Tibial artery (tissue), 4 donors: ENCODE measurements at regions not wholly inside any gene's neighbourhood (a gene's known extent, or its start where the extent isn't known, plus 50 kb on each side); places are given as distances from the start of the nearest gene placed in this dataset.

Source experiments
- DNase-seq, 2 donors: peaks; one replicate each; pipeline ENCODE4 v3.0.0-alpha.2; 2019
- H3K27ac ChIP-seq, 2 donors: fragments of 200-600 bp; sonication (generic) in 1 of 2; 1 replicate in 1 of 2; 2 replicates in 1 of 2; pipeline ENCODE4 v1.5.1; 2018 to 2019; ENCODE audit warnings: mild to moderate bottlenecking in 1 of 2
- H3K27me3 ChIP-seq, 2 donors: fragments of 200-600 bp; sonication (generic) in 1 of 2; one replicate each; pipeline versions ENCODE4 v1.5.1 to v1.6.0; 2016 to 2019
- H3K36me3 ChIP-seq, 3 donors: fragments of 200-600 bp; sonication (generic) in 2 of 3; one replicate each; pipeline ENCODE4 v1.5.1; 2016 to 2019; ENCODE audit warnings: mild to moderate bottlenecking in 2 of 3
- H3K4me1 ChIP-seq, 4 donors: fragments of 200-600 bp; sonication (generic) in 2 of 4; 1 replicate in 3 of 4; 2 replicates in 1 of 4; pipeline ENCODE4 v1.5.1; 2016 to 2019
- H3K4me3 ChIP-seq, 2 donors: fragments of 200-600 bp; sonication (generic) in 1 of 2; 1 replicate in 1 of 2; 2 replicates in 1 of 2; pipeline ENCODE4 v1.5.1; 2018 to 2019; ENCODE audit warnings: mild to moderate bottlenecking in 2 of 2
- H3K9me3 ChIP-seq, 3 donors: fragments of 200-600 bp; sonication (generic) in 1 of 3; one replicate each; pipeline ENCODE4 v1.5.1; 2016 to 2019
- intact Hi-C: fragments of 100-400 bp; cut with DNase I; formaldehyde crosslinking; loops from one replicate; pipeline ENCODE4 v1.15.0; 2023; ENCODE audit warnings: low total_unique reads
- TF ChIP-seq, protein P1 (sequence below), 2 experiments: fragments of 200-600 bp in 1 of 2; fragments of 450-650 bp in 1 of 2; IDR thresholded peaks; one replicate each; pipeline ENCODE4 v1.5.1; 2017 to 2019; ENCODE audit warnings: antibody characterized with exemption in 2 of 2, mild to moderate bottlenecking in 1 of 2, moderate library complexity in 1 of 2

DNA sequence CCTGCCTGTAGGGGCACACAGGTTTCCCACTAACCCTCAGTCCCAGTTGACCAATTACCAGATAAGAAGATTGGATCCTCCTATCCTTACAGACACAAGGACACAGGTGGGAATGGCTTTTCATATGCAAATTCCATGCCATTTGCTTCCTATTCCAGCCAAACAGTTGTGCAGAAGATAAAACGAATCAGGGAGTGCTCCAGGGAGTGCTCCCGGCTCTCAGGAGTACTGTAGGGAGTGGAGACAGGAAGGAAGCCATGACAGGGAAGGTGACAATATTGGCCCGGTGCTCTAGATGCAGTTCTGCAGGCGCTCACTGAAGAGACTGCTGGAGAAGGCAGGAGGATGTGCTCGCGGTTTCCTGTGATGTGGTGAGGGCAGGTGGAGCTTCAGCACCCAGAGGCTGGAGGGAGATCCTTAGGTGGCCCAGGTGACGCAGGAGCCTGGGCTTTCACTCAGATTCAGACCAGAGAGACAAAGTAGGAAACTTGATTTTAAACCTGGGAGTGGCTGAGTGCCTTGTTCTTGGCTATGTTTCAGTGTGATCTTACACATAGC lies 260.0 kb downstream of the AUH start:
- no peaks in the 10 kb centered on the region for H3K36me3 ChIP-seq
- TF ChIP-seq, protein P1, sequence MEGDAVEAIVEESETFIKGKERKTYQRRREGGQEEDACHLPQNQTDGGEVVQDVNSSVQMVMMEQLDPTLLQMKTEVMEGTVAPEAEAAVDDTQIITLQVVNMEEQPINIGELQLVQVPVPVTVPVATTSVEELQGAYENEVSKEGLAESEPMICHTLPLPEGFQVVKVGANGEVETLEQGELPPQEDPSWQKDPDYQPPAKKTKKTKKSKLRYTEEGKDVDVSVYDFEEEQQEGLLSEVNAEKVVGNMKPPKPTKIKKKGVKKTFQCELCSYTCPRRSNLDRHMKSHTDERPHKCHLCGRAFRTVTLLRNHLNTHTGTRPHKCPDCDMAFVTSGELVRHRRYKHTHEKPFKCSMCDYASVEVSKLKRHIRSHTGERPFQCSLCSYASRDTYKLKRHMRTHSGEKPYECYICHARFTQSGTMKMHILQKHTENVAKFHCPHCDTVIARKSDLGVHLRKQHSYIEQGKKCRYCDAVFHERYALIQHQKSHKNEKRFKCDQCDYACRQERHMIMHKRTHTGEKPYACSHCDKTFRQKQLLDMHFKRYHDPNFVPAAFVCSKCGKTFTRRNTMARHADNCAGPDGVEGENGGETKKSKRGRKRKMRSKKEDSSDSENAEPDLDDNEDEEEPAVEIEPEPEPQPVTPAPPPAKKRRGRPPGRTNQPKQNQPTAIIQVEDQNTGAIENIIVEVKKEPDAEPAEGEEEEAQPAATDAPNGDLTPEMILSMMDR (IDR thresholded peaks at IDR 0.05) = no peak
- H3K4me1 ChIP-seq = peaks cover 0 to 24% (median 15%) of the 10 kb centered on the region in 4 donors
- no peak for DNase-seq
- intact Hi-C loops = loop anchor here (2.0 kb wide), 1 partner anchor 17 kb away; no protein-coding TSS in a partner anchor
- peak overlapping the region; percentile 39 to 62 for H3K27ac ChIP-seq
- no peaks in the 10 kb centered on the region for H3K9me3 ChIP-seq
- H3K4me3 ChIP-seq = no peak overlapping the region
- H3K27me3 ChIP-seq = no peaks in the 10 kb centered on the region

DNA sequence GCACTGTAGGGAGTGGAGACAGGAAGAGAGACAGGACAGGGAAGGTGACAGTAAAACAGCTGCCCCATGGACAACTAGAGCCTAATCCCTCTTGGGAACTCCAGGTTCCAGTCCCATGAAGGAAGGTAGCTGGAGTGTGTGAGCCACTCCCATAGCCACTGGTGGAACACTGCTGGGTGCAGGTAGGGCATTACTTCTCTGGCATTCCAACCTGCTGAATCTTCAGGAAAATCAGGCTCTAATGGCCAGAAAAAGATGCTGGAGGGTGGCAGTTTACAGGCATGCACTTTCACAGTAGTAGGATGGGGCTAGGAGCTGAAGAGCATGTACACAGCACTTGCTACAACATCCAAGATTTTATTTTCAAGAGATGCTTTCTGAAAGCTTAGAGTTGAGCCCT lies 259.4 kb downstream of the AUH start:
- H3K27me3 ChIP-seq = no peaks in the 10 kb centered on the region
- no peaks in the 10 kb centered on the region for H3K9me3 ChIP-seq
- H3K4me1 ChIP-seq = peaks cover 0 to 24% (median 15%) of the 10 kb centered on the region in 4 donors
- H3K36me3 ChIP-seq = no peaks in the 10 kb centered on the region
- DNase-seq = no peak
- TF ChIP-seq, protein P1 (IDR thresholded peaks at IDR 0.05) = no peak
- intact Hi-C loops = no loop called here
- H3K27ac ChIP-seq = no peak overlapping the region
- H3K4me3 ChIP-seq = no peak overlapping the region

DNA sequence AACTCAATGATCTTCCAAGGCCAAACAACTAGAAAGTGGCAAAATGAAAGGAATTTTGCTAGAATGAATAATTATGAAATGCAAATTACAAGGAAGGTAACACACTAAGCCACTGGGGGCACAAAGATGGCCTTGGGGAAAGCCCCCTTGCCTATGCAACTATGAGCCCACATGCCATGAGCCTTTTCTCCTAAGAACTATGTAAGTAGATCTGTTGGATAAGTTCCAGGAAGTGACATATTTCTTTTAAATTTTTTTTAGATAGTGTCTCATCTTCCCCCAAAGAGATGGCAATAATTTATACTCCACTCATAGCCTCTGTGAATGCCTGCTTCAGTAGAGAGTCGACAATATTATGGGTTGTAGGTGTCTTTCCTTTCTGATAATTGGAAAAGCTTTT lies 257.8 kb downstream of the AUH start:
- intact Hi-C loops = no loop called here
- Histone ChIP-seq H3K4me3 (no peak overlapping the region), H3K27me3 (no peaks in the 10 kb centered on the region), H3K9me3 (no peaks in the 10 kb centered on the region), H3K27ac (no peak overlapping the region), H3K36me3 (no peaks in the 10 kb centered on the region), H3K4me1 (peaks cover 0 to 24% (median 15%) of the 10 kb centered on the region in 4 donors)
- TF ChIP-seq, protein P1 (IDR thresholded peaks at IDR 0.05) = no peak
- DNase-seq = no peak

DNA sequence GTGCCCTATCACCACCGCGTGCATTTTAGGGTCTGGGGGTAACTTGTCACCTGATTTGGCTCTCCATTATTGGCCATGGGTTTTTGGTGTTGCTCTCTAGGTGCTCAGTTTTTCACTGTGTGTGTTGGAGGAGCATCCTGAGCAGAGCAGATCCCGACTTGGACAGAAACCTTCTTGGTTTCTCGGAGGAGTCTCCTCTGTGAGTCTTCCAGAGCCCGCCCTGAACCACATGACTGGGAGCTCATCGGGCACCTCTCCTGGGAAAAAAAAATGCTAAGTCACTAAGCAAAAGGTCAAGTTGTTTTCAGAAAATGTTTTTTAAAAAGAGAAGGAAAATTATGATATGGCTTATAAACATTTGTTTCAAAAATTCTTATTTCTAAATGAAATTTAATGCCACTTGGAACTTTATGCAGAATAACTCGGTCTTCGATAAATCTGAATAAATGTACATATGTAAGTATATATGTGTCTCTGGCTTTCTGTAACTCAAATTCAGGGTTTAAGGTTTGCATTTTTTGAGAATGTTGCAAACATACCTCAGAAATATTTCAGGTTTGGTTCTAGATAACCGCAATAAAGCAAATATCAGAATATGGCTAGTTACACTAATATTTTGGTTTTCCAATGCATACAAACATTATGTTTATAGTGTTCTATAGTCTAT lies 255.2 kb downstream of the AUH start:
- intact Hi-C loops = no loop called here
- DNase-seq = no peak
- Histone ChIP-seq H3K4me3 (no peak overlapping the region), H3K9me3 (peaks cover 0 to 14% (median 10%) of the 10 kb centered on the region in 3 donors), H3K27me3 (no peaks in the 10 kb centered on the region), H3K36me3 (no peaks in the 10 kb centered on the region), H3K27ac (no peak overlapping the region), H3K4me1 (no peaks in the 10 kb centered on the region)
- TF ChIP-seq, protein P1 (IDR thresholded peaks at IDR 0.05) = no peak

DNA sequence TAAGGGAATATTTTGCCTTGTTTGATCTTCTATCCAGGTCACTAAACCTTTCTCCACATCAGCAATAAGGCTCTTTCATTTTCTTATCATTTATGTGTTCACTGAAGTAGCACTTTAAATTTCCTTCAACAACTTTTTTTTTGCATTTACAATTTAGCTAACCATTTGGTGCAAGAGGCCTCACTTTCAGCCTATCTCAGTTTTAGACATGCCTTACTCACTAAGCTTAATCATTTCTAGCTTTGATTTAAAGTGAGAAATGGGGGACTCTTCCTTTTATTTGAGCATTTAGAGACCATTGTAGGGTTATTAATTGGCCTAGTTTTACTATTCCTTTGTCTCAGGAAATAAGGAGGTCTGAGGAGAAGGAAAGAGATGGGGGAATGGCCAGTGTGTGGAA lies 250.5 kb downstream of the AUH start:
- intact Hi-C loops = no loop called here
- no peaks in the 10 kb centered on the region for H3K27me3 ChIP-seq
- no peak overlapping the region for H3K27ac ChIP-seq
- H3K4me1 ChIP-seq = peaks cover 0 to 6% (median 3%) of the 10 kb centered on the region in 4 donors
- H3K36me3 ChIP-seq = no peaks in the 10 kb centered on the region
- H3K9me3 ChIP-seq = peaks cover 0 to 14% (median 10%) of the 10 kb centered on the region in 3 donors
- no peak overlapping the region for H3K4me3 ChIP-seq
- TF ChIP-seq, protein P1 (IDR thresholded peaks at IDR 0.05) = no peak
- no peak for DNase-seq
